ENCODE measurements at regions not wholly inside any gene's neighbourhood (a gene's known extent, or its start where the extent isn't known, plus 50 kb on each side); places are given as distances from the start of the nearest gene placed in this dataset.

DNA sequence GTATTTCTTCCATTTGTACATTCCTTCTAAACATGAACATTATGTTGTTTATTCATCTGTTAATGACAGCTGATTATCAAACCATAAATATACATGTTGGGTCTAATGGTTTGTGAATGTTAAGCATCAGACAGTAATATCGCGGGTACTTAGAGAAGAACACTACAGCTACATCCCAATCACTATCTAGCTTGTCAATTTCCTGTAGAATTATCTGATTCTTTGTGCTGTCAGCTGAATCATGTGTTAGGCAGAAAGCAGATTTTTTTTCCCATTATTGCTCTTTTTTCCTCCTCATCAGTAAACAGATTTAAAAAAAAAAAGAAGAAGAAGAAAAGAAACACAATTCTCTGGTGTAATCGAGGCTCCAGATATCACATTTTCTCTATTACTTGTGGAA, 183.6 kb upstream of the CTBP2 start:
- dilution Hi-C loops (cut with MboI; ENCODE audit: extremely low pct_ligation_motif_present, low sequenced_read_pairs) (no loop called here), intact Hi-C loops (cut with micrococcal nuclease) (loop anchor here (1.0 to 2.0 kb wide), 3 partner anchors 183 to 351 kb away; partner anchors contain the start of gene CTBP2)
- FAIRE-seq: no peak
- Histone ChIP-seq H3K4me2 (ENCODE audit: insufficient read depth, low read length) (no peak overlapping the region), H3K4me3 (replicated peaks in 1 of 3; ENCODE audit: insufficient read depth in 1 of 3, low read depth in 1 of 3, low read length in 3 of 3) (no peak overlapping the region), H2AFZ (ENCODE audit: low read depth, low read length) (no peak overlapping the region), H3K79me2 (ENCODE audit: control insufficient read depth, insufficient read depth, low read length) (no peaks in the 10 kb centered on the region), H3K9me1 (replicated peaks; ENCODE audit: control insufficient read depth, extremely low read depth, insufficient read depth, low read length) (no peaks in the 10 kb centered on the region), H3K27me3 (ENCODE audit: control insufficient read depth in 2 of 2, insufficient read depth in 2 of 2, low read length in 2 of 2) (peaks cover 6 to 8% of the 10 kb centered on the region in 2 experiments), H3K9ac (replicated peaks; ENCODE audit: extremely low read depth, insufficient read depth, low read length) (no peak overlapping the region), H3K27ac (ENCODE audit: insufficient read depth, low read depth, low read length) (no peak overlapping the region), H3K36me3 (ENCODE audit: control insufficient read depth in 2 of 2, extremely low read depth in 1 of 2, insufficient read depth in 2 of 2, low read length in 2 of 2) (no peaks in the 10 kb centered on the region), H4K20me1 (replicated peaks; ENCODE audit: control insufficient read depth, extremely low read depth, insufficient read depth, low read length) (peaks cover 2% of the 10 kb centered on the region), H3K9me3 (replicated peaks; ENCODE audit: control insufficient read depth, insufficient read depth, low read length) (no peaks in the 10 kb centered on the region), H3K4me1 (ENCODE audit: control insufficient read depth, extremely low read depth, insufficient read depth, low read length) (no peaks in the 10 kb centered on the region)
- CTCF ChIA-PET: interaction anchor here (1.3 to 2.5 kb wide), 5 partner anchors 8 to 351 kb away, joined by 3 to 15 read pairs (median 7); no protein-coding TSS in a partner anchor
- no peak for DNase-seq (ENCODE audit: low read depth, low spot score)
- POLR2A ChIA-PET: no interaction called here
- TF ChIP-seq EZH2 (IDR thresholded peaks at IDR 0.05; ENCODE audit: borderline replicate concordance, low read depth, low read length, severe bottlenecking): no peak
- TF ChIP-seq POLR2A (IDR thresholded peaks at IDR 0.05; ENCODE audit: low read depth, low read length): no peak
- no peak for TF ChIP-seq FOS (IDR thresholded peaks at IDR 0.05; ENCODE audit: borderline replicate concordance, insufficient read depth, low read length)
- TF ChIP-seq JUN (IDR thresholded peaks at IDR 0.05; ENCODE audit: borderline replicate concordance, insufficient read depth, insufficient read length, low read depth): no peak
- no peak for TF ChIP-seq MAX (IDR thresholded peaks at IDR 0.05; ENCODE audit: insufficient read depth, insufficient read length)
- TF ChIP-seq, protein P1, sequence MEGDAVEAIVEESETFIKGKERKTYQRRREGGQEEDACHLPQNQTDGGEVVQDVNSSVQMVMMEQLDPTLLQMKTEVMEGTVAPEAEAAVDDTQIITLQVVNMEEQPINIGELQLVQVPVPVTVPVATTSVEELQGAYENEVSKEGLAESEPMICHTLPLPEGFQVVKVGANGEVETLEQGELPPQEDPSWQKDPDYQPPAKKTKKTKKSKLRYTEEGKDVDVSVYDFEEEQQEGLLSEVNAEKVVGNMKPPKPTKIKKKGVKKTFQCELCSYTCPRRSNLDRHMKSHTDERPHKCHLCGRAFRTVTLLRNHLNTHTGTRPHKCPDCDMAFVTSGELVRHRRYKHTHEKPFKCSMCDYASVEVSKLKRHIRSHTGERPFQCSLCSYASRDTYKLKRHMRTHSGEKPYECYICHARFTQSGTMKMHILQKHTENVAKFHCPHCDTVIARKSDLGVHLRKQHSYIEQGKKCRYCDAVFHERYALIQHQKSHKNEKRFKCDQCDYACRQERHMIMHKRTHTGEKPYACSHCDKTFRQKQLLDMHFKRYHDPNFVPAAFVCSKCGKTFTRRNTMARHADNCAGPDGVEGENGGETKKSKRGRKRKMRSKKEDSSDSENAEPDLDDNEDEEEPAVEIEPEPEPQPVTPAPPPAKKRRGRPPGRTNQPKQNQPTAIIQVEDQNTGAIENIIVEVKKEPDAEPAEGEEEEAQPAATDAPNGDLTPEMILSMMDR (IDR thresholded peaks at IDR 0.05; ENCODE audit: extremely low read depth in 1 of 2, insufficient read depth in 1 of 2, low read depth in 1 of 2, low read length in 2 of 2): no peak
- TF ChIP-seq POLR2AphosphoS5 (IDR thresholded peaks at IDR 0.05; ENCODE audit: insufficient read depth, low read depth, low read length): no peak
- TF ChIP-seq MYC (IDR thresholded peaks at IDR 0.05; ENCODE audit: low read depth, low read length): no peak
- TF ChIP-seq GATA2 (IDR thresholded peaks at IDR 0.05; ENCODE audit: insufficient read depth, insufficient read length, low read depth, low read length): no peak
- no TSS peak for BruUV-seq (replicated peaks)
